ENCODE measurements at regions not wholly inside any gene's neighbourhood (a gene's known extent, or its start where the extent isn't known, plus 50 kb on each side); places are given as distances from the start of the nearest gene placed in this dataset.

DNA sequence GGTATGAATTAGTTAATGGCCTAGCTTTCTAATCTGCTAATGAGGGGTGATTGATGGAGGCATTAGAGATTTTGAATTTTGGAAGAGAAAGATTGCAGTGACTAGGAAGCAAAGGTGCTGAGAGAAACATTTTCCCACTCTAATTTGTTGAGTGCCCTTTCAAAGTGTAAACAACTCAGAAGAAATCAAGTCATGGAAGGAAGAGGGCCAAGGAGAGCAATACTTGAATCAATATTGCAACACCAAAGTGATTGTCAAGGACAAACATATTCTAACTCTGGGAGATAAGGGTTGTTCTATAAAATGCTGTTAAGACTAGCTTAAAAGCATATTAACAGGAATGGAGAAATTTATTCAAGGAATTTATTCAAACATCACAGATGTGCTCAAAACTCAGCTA, 182.7 kb upstream of the FERMT1 start:
- TF ChIP-seq POLR2AphosphoS5 (IDR thresholded peaks at IDR 0.05; ENCODE audit: borderline replicate concordance, low read depth, low read length) (no peak), EZH2 (IDR thresholded peaks at IDR 0.05) (no peak), FOXP2 (optimal IDR thresholded peaks at IDR 0.05; ENCODE audit: control extremely low read depth, extremely low read length, insufficient read depth) (no peak)
